Adrenal gland (tissue), 5 donors: ENCODE measurements at regions not wholly inside any gene's neighbourhood (a gene's known extent, or its start where the extent isn't known, plus 50 kb on each side); places are given as distances from the start of the nearest gene placed in this dataset.
"Not testable (repeated sequence)": the region's sequence is repeated elsewhere in the genome, so short reads cannot be mapped to it uniquely, and the experiment has no call there.

Experiments used
- POLR2A ChIP-seq, 2 donors: fragments of 450-650 bp; IDR thresholded peaks; one replicate each; pipeline ENCODE4 v1.6.1; 2017; ENCODE audit warnings: antibody characterized with exemption in 2 of 2, mild to moderate bottlenecking in 2 of 2, moderate library complexity in 1 of 2
- TF ChIP-seq, protein P1 (sequence below), 6 experiments: fragments of 450-650 bp in 4 of 6; fragments of 200-600 bp in 2 of 6; sonication (generic) in 1 of 6; IDR thresholded peaks; 1 replicate in 5 of 6; 2 replicates in 1 of 6; pipeline versions ENCODE4 v1.5.1 to v1.8.0; 2016 to 2021; ENCODE audit warnings: antibody characterized with exemption in 6 of 6, mild to moderate bottlenecking in 2 of 6, moderate library complexity in 1 of 6
- donor health status: DM: no; HTN: no; CAD: no.

DNA sequence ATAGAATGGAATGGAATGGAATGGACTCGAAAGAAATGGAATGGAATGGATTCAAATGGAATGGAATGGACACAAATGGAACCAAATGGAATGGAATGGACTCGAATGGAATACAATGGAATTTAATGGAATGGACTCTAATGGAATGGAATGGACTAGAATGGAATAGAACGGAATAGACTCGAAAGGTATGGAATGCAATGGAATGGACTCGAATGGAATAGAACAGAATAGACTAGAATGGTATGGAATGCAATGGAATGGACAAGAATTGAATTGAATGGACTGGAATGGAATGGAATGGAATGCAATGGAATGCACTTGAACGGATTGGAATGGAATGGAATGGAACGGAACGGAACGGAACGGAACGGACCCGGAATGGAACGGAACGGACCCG is 101.7 kb upstream of the FBXO28 start:
- TF ChIP-seq, protein P1, sequence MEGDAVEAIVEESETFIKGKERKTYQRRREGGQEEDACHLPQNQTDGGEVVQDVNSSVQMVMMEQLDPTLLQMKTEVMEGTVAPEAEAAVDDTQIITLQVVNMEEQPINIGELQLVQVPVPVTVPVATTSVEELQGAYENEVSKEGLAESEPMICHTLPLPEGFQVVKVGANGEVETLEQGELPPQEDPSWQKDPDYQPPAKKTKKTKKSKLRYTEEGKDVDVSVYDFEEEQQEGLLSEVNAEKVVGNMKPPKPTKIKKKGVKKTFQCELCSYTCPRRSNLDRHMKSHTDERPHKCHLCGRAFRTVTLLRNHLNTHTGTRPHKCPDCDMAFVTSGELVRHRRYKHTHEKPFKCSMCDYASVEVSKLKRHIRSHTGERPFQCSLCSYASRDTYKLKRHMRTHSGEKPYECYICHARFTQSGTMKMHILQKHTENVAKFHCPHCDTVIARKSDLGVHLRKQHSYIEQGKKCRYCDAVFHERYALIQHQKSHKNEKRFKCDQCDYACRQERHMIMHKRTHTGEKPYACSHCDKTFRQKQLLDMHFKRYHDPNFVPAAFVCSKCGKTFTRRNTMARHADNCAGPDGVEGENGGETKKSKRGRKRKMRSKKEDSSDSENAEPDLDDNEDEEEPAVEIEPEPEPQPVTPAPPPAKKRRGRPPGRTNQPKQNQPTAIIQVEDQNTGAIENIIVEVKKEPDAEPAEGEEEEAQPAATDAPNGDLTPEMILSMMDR (IDR thresholded peaks at IDR 0.05), result not testable (repeated sequence)
- TF ChIP-seq POLR2A (IDR thresholded peaks at IDR 0.05), result not testable (repeated sequence)
